Right lung (tissue), 2 donors: ENCODE measurements at regions not wholly inside any gene's neighbourhood (a gene's known extent, or its start where the extent isn't known, plus 50 kb on each side); places are given as distances from the start of the nearest gene placed in this dataset.
"Not testable (repeated sequence)": the region's sequence is repeated elsewhere in the genome, so short reads cannot be mapped to it uniquely, and the experiment has no call there.

Experiments used
- DNase-seq, 2 donors: peaks; one replicate each; pipeline ENCODE4 v3.0.0-alpha.2; 2013

GRCh38 chr7:45404622-45405021 is 169.5 kb upstream of the ADCY1 start:
- no peak for DNase-seq

- no peak for DNase-seq
Observed at GRCh38 chr7:45407730-45408408, 166.3 kb upstream of the ADCY1 start.

- no peak for DNase-seq
Observed at GRCh38 chr7:45408409-45408737, 165.8 kb upstream of the ADCY1 start.

GRCh38 chr7:45410893-45411292 is 163.3 kb upstream of the ADCY1 start:
- no peak for DNase-seq

- DNase-seq: no peak
Observed at GRCh38 chr7:45413419-45413818, 160.7 kb upstream of the ADCY1 start.

- DNase-seq: no peak
Observed at GRCh38 chr7:45414226-45414625, 159.9 kb upstream of the ADCY1 start.

- no peak for DNase-seq
Observed at GRCh38 chr7:45415265-45415664, 158.9 kb upstream of the ADCY1 start.

- DNase-seq: no peak
Observed at GRCh38 chr7:45416846-45417245, 157.3 kb upstream of the ADCY1 start.

GRCh38 chr7:45417268-45417667 is 156.9 kb upstream of the ADCY1 start:
- no peak for DNase-seq

GRCh38 chr7:45417735-45418134 is 156.4 kb upstream of the ADCY1 start:
- no peak for DNase-seq

- DNase-seq: peak in 1 of 2 donors; percentile 1
Observed at GRCh38 chr7:45420843-45421495, 153.2 kb upstream of the ADCY1 start.

GRCh38 chr7:45421806-45422205 is 152.4 kb upstream of the ADCY1 start:
- DNase-seq: peak in 1 of 2 donors; percentile 1

GRCh38 chr7:45430397-45430796 is 143.8 kb upstream of the ADCY1 start:
- no peak for DNase-seq

- no peak for DNase-seq
Observed at GRCh38 chr7:45434167-45434784, 139.9 kb upstream of the ADCY1 start.

- DNase-seq: no peak
Observed at GRCh38 chr7:45435131-45435530, 139.0 kb upstream of the ADCY1 start.

GRCh38 chr7:45435846-45436245 is 138.3 kb upstream of the ADCY1 start:
- no peak for DNase-seq

GRCh38 chr7:45440776-45441175 is 133.4 kb upstream of the ADCY1 start:
- not testable (repeated sequence) for DNase-seq

GRCh38 chr7:45443263-45443662 is 130.9 kb upstream of the ADCY1 start:
- no peak for DNase-seq

- no peak for DNase-seq
Observed at GRCh38 chr7:45446195-45446944, 127.8 kb upstream of the ADCY1 start.

- no peak for DNase-seq
Observed at GRCh38 chr7:45447296-45447695, 126.9 kb upstream of the ADCY1 start.

- DNase-seq: no peak
Observed at GRCh38 chr7:45450571-45451204, 123.5 kb upstream of the ADCY1 start.

GRCh38 chr7:45451342-45452035 is 122.7 kb upstream of the ADCY1 start:
- no peak for DNase-seq
